HepG2 (cell line): ENCODE measurements at regions not wholly inside any gene's neighbourhood (a gene's known extent, or its start where the extent isn't known, plus 50 kb on each side); places are given as distances from the start of the nearest gene placed in this dataset.

Experiments
- ATAC-seq: fragments of 200-7000 bp; cut with Tn5 transposase; 3 replicates; pipeline ENCODE4 v1.9.1; 2020; ENCODE audit warnings: mild to moderate bottlenecking, moderate library complexity
- BruUV-seq: library from RNA; stranded (reverse); fragments of 400-500 nt; replicated peaks from 2 replicates; lab custom pipeline; 2021; lab: Mats Ljungman, UMichigan
- CTCF ChIA-PET: fragments of 300-600 bp; formaldehyde crosslinking; extraction: SDS; loops from one replicate; lab custom pipeline; 2021; ENCODE audit warnings: low total read pairs, inconsistent platforms, low intra/inter-chr PET ratio; lab: Yijun Ruan, JAX
- POLR2A ChIA-PET: fragments of 350-600 bp; sonication (Branson Sonifier 250); formaldehyde crosslinking; loops from one replicate; lab custom pipeline; 2020; ENCODE audit warnings: antibody characterized with exemption, inconsistent platforms; lab: Yijun Ruan, JAX
- DNase-seq: peaks from one replicate; pipeline ENCODE4 v3.0.0-alpha.2; 2015; ENCODE audit warnings: low spot score
- FAIRE-seq: peaks from 3 replicates; lab custom pipeline; 2011; peaks lifted over from hg19 to GRCh38; lab: Jason Lieb, UNC
- H2AFZ ChIP-seq: one replicate; pipeline ENCODE4 v1.6.1; 2011; ENCODE audit warnings: low read length, inconsistent platforms
- H3K27ac ChIP-seq: fragments of 300-600 bp; 3 replicates; pipeline ENCODE4 v1.8.0; 2011; ENCODE audit warnings: mixed run types, mild to moderate bottlenecking, mixed read lengths, low read length, inconsistent platforms; ENCODE audit not compliant: insufficient read depth; ENCODE audit errors: extremely low read length
- H3K27me3 ChIP-seq, 2 experiments: fragments of 200-600 bp in 1 of 2; 2 replicates in 1 of 2; 3 replicates in 1 of 2; pipeline versions ENCODE4 v1.6.0 to v1.8.0; 2011; ENCODE audit warnings: low read length in 2 of 2, mild to moderate bottlenecking in 2 of 2, moderate library complexity in 2 of 2, inconsistent platforms in 1 of 2; ENCODE audit not compliant: insufficient read depth in 2 of 2, control insufficient read depth in 1 of 2
- H3K36me3 ChIP-seq, 2 experiments: fragments of 200-600 bp in 1 of 2; replicated peaks in 1 of 2; 2 replicates in 1 of 2; 3 replicates in 1 of 2; pipeline versions ENCODE4 v1.5.1 to v1.8.0; 2011; ENCODE audit warnings: low read length in 2 of 2, inconsistent platforms in 1 of 2; ENCODE audit not compliant: insufficient read depth in 2 of 2, control insufficient read depth in 1 of 2
- H3K4me1 ChIP-seq: 2 replicates; pipeline ENCODE4 v1.5.1; 2012; ENCODE audit warnings: low read length, inconsistent platforms; ENCODE audit not compliant: insufficient read depth
- H3K4me2 ChIP-seq: 2 replicates; pipeline ENCODE4 v1.6.0; 2011; ENCODE audit warnings: low read depth, low read length, inconsistent platforms
- H3K4me3 ChIP-seq, 3 experiments: fragments of 200-600 bp in 1 of 3; sonication (generic), shearing (Covaris generic) in 1 of 3; replicated peaks in 1 of 3; 2 replicates each; pipeline ENCODE4 v1.5.1; 2011 to 2016; ENCODE audit warnings: low read length in 3 of 3, inconsistent platforms in 2 of 3, low read depth in 2 of 3, mild to moderate bottlenecking in 2 of 3, control low read depth in 1 of 3, mixed read lengths in 1 of 3; ENCODE audit not compliant: insufficient read depth in 1 of 3
- H3K79me2 ChIP-seq: one replicate; pipeline ENCODE4 v1.6.1; 2011; ENCODE audit warnings: low read length, inconsistent platforms; ENCODE audit not compliant: insufficient read depth
- H3K9ac ChIP-seq: 2 replicates; pipeline ENCODE4 v1.6.0; 2011; ENCODE audit warnings: mild to moderate bottlenecking, low read depth, low read length, inconsistent platforms; ENCODE audit not compliant: insufficient read depth
- H3K9me3 ChIP-seq: 2 replicates; pipeline ENCODE4 v1.5.1; 2012; ENCODE audit warnings: mild to moderate bottlenecking, low read length
- H4K20me1 ChIP-seq: 2 replicates; pipeline ENCODE4 v1.6.0; 2011; ENCODE audit warnings: inconsistent platforms, mild to moderate bottlenecking, low read length, moderate library complexity; ENCODE audit not compliant: insufficient read depth
- HNF4A ChIP-seq: sonication (generic); formaldehyde crosslinking; IDR thresholded peaks from 2 replicates; pipeline ENCODE4 v1.4.0; 2020; ENCODE audit warnings: missing genetic modification reagents
- NBN ChIP-seq: fragments of 450-650 bp; conservative IDR thresholded peaks from 2 replicates; pipeline ENCODE4 v1.6.1; 2017
- PHF21A ChIP-seq: sonication (generic); formaldehyde crosslinking; IDR thresholded peaks from 2 replicates; pipeline ENCODE4 v1.5.0; 2020; ENCODE audit warnings: mild to moderate bottlenecking, missing genetic modification reagents
- POLR2AphosphoS5 ChIP-seq: IDR thresholded peaks from 2 replicates; pipeline ENCODE4 v1.6.1; 2012; ENCODE audit warnings: low read depth, low read length
- SMAD3 ChIP-seq: sonication (generic); formaldehyde crosslinking; IDR thresholded peaks from 2 replicates; pipeline ENCODE4 v1.4.0; 2020; ENCODE audit warnings: missing genetic modification reagents
- TSC22D2 ChIP-seq: sonication (generic); formaldehyde crosslinking; IDR thresholded peaks from 2 replicates; pipeline ENCODE4 v1.5.1; 2020; ENCODE audit warnings: missing genetic modification reagents, mild to moderate bottlenecking, borderline replicate concordance
- ZNF484 ChIP-seq: sonication (generic); formaldehyde crosslinking; IDR thresholded peaks from 2 replicates; pipeline ENCODE4 v1.5.1; 2020; ENCODE audit warnings: mild to moderate bottlenecking, low read depth, missing genetic modification reagents, borderline replicate concordance
- ZNF737 ChIP-seq: sonication (generic); formaldehyde crosslinking; IDR thresholded peaks from 2 replicates; pipeline ENCODE4 v1.5.0; 2020; ENCODE audit warnings: missing genetic modification reagents, mild to moderate bottlenecking, borderline replicate concordance
- ZNF766 ChIP-seq: sonication (generic); formaldehyde crosslinking; IDR thresholded peaks from 2 replicates; pipeline ENCODE4 v1.5.0; 2020; ENCODE audit warnings: missing genetic modification reagents, borderline replicate concordance
- ZNF773 ChIP-seq: sonication (generic); formaldehyde crosslinking; IDR thresholded peaks from 2 replicates; pipeline ENCODE4 v1.4.0; 2020; ENCODE audit warnings: missing genetic modification reagents, borderline replicate concordance
- in situ Hi-C: cut with HindIII; loops from 2 replicates; pipeline ENCODE4 v1.10.0; 2017; ENCODE audit warnings: low pct_unique_long_range_greater_than_20kb; ENCODE audit not compliant: extremely low pct_ligation_motif_present
- intact Hi-C: fragments of 100-400 bp; cut with micrococcal nuclease; formaldehyde crosslinking; loops from one replicate; pipeline ENCODE4 v1.10.0; 2022; ENCODE audit not compliant: unreplicated experiment
- TF ChIP-seq, protein P1 (sequence below): sonication (generic); formaldehyde crosslinking; IDR thresholded peaks from 2 replicates; pipeline ENCODE4 v1.4.0; 2020; ENCODE audit warnings: mild to moderate bottlenecking, missing genetic modification reagents, borderline replicate concordance

DNA sequence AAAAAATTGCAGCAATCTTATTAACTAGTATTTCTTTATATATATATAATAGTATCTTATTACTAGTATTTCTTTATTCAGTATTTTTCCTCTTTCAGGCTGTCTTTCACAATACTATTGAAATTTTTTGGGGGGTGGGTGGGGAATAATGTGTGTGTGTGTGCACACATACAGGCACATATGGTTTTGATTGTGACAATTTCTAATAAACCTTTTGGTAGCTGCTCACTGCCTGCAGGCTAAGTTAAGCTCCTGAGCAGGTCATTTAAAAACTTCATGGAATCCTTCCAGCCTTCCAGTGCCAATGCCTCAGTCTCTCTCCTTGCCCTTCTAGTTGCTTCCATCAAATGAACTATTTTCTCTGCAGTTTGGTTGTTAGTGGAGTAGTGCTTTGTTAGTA lies 490.1 kb downstream of the PCNX1 start:
- no peak overlapping the region for H3K4me2 ChIP-seq
- in situ Hi-C loops: no loop called here
- ATAC-seq (no peak), DNase-seq (no peak), FAIRE-seq (no peak)
- CTCF ChIA-PET: no interaction called here
- no peaks in the 10 kb centered on the region for H3K27me3 ChIP-seq
- peaks cover 14% of the 10 kb centered on the region for H3K79me2 ChIP-seq
- TF ChIP-seq ZNF773 (CRISPR knock-in tag): no peak
- TF ChIP-seq, protein P1, sequence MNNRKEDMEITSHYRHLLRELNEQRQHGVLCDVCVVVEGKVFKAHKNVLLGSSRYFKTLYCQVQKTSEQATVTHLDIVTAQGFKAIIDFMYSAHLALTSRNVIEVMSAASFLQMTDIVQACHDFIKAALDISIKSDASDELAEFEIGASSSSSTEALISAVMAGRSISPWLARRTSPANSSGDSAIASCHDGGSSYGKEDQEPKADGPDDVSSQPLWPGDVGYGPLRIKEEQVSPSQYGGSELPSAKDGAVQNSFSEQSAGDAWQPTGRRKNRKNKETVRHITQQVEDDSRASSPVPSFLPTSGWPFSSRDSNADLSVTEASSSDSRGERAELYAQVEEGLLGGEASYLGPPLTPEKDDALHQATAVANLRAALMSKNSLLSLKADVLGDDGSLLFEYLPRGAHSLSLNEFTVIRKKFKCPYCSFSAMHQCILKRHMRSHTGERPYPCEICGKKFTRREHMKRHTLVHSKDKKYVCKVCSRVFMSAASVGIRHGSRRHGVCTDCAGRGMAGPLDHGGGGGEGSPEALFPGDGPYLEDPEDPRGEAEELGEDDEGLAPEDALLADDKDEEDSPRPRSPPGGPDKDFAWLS (CRISPR knock-in tag): no peak
- no peak for TF ChIP-seq POLR2AphosphoS5
- TF ChIP-seq PHF21A (CRISPR knock-in tag): no peak
- no peak for TF ChIP-seq SMAD3 (CRISPR knock-in tag)
- TF ChIP-seq TSC22D2 (CRISPR knock-in tag): no peak
- no peak for TF ChIP-seq ZNF737 (CRISPR knock-in tag)
- no peak for TF ChIP-seq ZNF484 (CRISPR knock-in tag)
- TF ChIP-seq ZNF766 (CRISPR knock-in tag): no peak
- TF ChIP-seq NBN: no peak
- no peak for TF ChIP-seq HNF4A (CRISPR knock-in tag)
- BruUV-seq: no TSS peak
- no peak overlapping the region for H3K27ac ChIP-seq
- intact Hi-C loops: no loop called here
- POLR2A ChIA-PET: no interaction called here
- H3K9ac ChIP-seq: no peak overlapping the region
- no peak overlapping the region for H2AFZ ChIP-seq
- H3K4me1 ChIP-seq: peaks cover 39% of the 10 kb centered on the region
- no peaks in the 10 kb centered on the region for H3K9me3 ChIP-seq
- H4K20me1 ChIP-seq: no peaks in the 10 kb centered on the region
- no peaks in the 10 kb centered on the region for H3K36me3 ChIP-seq
- H3K4me3 ChIP-seq: no peak overlapping the region
